GM12891 (cell line): ENCODE measurements at regions not wholly inside any gene's neighbourhood (a gene's known extent, or its start where the extent isn't known, plus 50 kb on each side); places are given as distances from the start of the nearest gene placed in this dataset.

ENCODE experiments used
- POLR2A ChIP-seq: IDR thresholded peaks from 2 replicates; pipeline ENCODE4 v1.6.1; 2011; ENCODE audit warnings: low read depth, low read length, control low read depth
- SPI1 ChIP-seq: IDR thresholded peaks from 2 replicates; pipeline ENCODE4 v1.6.1; 2011; ENCODE audit warnings: low read depth, low read length, control low read depth

GRCh38 chr2:122528061-122528460 is 772.6 kb downstream of the TSN start:
- no peak for TF ChIP-seq POLR2A
- no peak for TF ChIP-seq SPI1
